Brain microvascular endothelial cell (primary cell): ENCODE measurements at regions not wholly inside any gene's neighbourhood (a gene's known extent, or its start where the extent isn't known, plus 50 kb on each side); places are given as distances from the start of the nearest gene placed in this dataset.

ENCODE experiments used
- DNase-seq: peaks from one replicate; pipeline ENCODE4 v3.0.0-alpha.2; 2020
- H3K27ac ChIP-seq: fragments of 250-450 bp; sonication (Bioruptor Pico); 2 replicates; pipeline ENCODE4 v1.5.1; 2020; ENCODE audit warnings: mild to moderate bottlenecking, moderate library complexity
- H3K27me3 ChIP-seq: fragments of 250-450 bp; sonication (Bioruptor Pico); replicated peaks from 2 replicates; pipeline ENCODE4 v1.5.1; 2020; ENCODE audit warnings: mild to moderate bottlenecking
- H3K36me3 ChIP-seq: fragments of 250-450 bp; sonication (Bioruptor Pico); replicated peaks from 2 replicates; pipeline ENCODE4 v1.5.1; 2020; ENCODE audit warnings: mild to moderate bottlenecking
- H3K4me3 ChIP-seq: 2 replicates; pipeline ENCODE4 v1.5.1; 2011; ENCODE audit warnings: low read depth, mild to moderate bottlenecking, control low read depth, low read length, moderate library complexity
- in situ Hi-C: cut with HindIII; loops from 2 replicates; pipeline ENCODE4 v1.10.0; 2017; ENCODE audit warnings: low sequenced_read_pairs, low pct_ligation_motif_present
- TF ChIP-seq, protein P1 (sequence below): IDR thresholded peaks from 2 replicates; pipeline ENCODE4 v1.5.1; 2011; ENCODE audit warnings: low read depth, mild to moderate bottlenecking, moderate library complexity, low read length, control low read depth, inconsistent platforms; ENCODE audit errors: missing control alignments

DNA sequence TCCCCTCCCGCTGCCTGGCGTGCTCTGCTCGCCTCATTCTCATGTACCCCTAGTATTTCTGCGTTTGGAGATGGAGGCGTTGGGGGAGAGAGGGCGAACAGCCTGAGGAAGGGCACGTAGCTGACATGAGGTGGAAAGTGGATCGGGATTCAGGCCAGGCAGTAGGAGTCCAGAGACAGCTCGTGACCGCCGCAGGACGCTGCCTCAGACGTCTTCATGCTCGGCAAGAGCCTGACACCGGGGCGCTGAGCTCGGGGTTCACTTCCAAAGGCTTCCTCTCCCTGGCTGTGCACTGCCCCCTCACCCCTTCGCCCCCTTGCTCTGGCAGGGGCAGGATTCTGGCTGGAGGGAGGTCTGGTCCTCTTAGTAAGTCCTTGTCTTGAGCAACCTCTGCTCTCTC lies 374.4 kb upstream of the MKI67 start:
- Histone ChIP-seq H3K27ac (no peak overlapping the region), H3K27me3 (no peaks in the 10 kb centered on the region), H3K4me3 (no peak overlapping the region), H3K36me3 (no peaks in the 10 kb centered on the region)
- TF ChIP-seq, protein P1, sequence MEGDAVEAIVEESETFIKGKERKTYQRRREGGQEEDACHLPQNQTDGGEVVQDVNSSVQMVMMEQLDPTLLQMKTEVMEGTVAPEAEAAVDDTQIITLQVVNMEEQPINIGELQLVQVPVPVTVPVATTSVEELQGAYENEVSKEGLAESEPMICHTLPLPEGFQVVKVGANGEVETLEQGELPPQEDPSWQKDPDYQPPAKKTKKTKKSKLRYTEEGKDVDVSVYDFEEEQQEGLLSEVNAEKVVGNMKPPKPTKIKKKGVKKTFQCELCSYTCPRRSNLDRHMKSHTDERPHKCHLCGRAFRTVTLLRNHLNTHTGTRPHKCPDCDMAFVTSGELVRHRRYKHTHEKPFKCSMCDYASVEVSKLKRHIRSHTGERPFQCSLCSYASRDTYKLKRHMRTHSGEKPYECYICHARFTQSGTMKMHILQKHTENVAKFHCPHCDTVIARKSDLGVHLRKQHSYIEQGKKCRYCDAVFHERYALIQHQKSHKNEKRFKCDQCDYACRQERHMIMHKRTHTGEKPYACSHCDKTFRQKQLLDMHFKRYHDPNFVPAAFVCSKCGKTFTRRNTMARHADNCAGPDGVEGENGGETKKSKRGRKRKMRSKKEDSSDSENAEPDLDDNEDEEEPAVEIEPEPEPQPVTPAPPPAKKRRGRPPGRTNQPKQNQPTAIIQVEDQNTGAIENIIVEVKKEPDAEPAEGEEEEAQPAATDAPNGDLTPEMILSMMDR, result no peak
- in situ Hi-C loops, result no loop called here
- no peak for DNase-seq

DNA sequence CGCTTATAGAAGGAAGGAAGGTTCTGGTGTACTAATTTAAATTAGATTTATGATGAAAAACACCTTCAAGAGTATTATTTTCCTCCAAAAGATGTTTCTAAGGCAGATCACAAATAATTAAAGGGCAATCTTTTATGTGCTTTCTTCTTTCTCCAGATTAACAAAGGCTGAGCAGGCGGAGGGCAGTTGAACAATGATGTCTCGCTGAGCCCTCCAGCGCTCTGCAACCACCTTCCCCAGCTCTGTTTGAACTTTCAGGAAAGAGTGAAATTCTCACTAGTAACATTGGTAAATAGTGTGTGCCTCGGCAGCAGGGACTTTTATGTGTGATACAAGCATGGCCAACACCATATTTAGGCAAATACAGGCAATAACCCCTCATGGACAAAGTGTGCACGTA lies 379.1 kb upstream of the MKI67 start:
- Histone ChIP-seq H3K27ac (no peak overlapping the region), H3K27me3 (no peaks in the 10 kb centered on the region), H3K36me3 (no peaks in the 10 kb centered on the region), H3K4me3 (no peak overlapping the region)
- in situ Hi-C loops, result no loop called here
- TF ChIP-seq, protein P1, result no peak
- DNase-seq, result no peak

DNA sequence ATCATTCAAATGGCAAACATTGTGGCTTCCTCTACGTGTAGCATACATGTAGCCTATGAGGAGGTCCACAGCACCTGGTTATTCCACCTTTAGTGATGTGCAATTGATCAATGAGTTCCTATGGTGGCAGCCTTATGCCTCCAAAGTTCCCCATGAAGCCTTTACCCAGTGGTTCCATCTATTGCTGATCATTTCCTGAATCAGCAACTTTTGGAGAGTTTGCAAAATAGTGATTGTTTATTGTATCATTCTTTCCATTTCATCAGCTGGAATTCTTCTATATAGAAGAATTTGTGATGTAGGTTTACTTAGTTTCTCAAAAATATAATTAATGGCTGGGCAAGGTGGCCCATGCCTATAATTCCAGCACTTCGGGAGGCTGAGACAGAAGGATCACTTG lies 380.2 kb upstream of the MKI67 start:
- in situ Hi-C loops, result no loop called here
- TF ChIP-seq, protein P1, result no peak
- Histone ChIP-seq H3K27me3 (no peaks in the 10 kb centered on the region), H3K4me3 (no peak overlapping the region), H3K36me3 (no peaks in the 10 kb centered on the region), H3K27ac (no peak overlapping the region)
- DNase-seq, result no peak

DNA sequence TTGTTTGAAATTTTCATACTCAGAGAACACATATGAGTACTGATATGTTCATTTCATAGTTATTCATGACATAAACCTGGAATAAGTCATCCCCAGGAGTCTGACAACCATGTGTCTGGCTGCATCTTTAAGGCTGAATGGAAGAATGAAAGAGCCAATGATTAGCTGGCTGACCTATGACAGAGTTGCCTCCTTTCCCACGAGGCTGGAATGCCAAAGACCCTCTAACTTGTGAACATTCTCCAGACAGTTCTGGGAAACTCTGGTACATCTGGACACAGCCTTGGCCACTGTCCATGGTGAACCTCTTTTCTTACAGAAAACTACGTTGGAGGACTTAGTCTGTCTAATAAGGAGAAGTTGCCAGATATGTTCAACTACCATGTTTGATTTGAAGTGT lies 380.8 kb upstream of the MKI67 start:
- TF ChIP-seq, protein P1, result no peak
- no peak overlapping the region for H3K27ac ChIP-seq
- H3K4me3 ChIP-seq, result no peak overlapping the region
- no peaks in the 10 kb centered on the region for H3K36me3 ChIP-seq
- H3K27me3 ChIP-seq, result no peaks in the 10 kb centered on the region
- DNase-seq, result no peak
- in situ Hi-C loops, result no loop called here

DNA sequence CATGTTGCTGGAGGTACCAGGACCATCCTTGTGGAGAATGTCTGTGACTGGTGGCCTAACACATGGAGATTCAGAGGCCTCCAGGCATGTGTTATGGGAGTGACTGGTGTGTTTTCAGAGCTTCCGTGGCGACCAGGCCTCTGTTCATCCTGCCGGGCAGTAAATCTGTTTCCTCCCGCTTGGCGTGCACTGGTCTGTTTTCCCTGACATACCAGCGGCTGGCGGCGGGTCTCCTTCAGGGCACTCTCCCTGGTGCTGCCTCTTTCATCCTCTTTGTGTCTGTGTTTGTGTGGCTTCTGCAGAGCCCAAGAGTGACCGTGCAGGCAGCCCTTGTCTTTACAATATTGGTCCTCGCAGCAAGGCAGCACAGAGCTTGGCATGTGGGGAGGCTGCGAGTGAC lies 385.1 kb upstream of the MKI67 start:
- Histone ChIP-seq H3K27me3 (no peaks in the 10 kb centered on the region), H3K27ac (no peak overlapping the region), H3K4me3 (no peak overlapping the region), H3K36me3 (no peaks in the 10 kb centered on the region)
- in situ Hi-C loops, result no loop called here
- TF ChIP-seq, protein P1, result no peak
- DNase-seq, result no peak

DNA sequence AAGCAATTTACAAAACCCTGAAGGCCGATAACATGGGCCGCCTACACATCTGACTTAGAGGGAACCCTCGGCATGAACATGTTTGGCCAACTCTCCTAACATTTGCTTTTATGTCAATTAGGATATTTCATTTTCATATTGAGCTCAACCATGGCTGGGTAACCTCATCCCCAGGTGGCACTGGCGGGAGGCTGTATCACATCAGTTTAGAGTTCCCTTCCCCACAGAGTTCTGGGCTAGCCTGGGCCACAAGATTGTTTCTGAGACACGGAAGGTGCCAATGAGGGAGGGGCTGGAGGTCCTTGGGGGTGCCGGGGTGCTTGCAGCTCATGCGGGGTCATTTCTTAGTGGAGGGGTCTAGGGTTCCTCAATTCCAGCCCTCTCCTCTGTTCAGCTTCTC lies 386.5 kb upstream of the MKI67 start:
- no peak for DNase-seq
- H3K27me3 ChIP-seq, result no peaks in the 10 kb centered on the region
- H3K36me3 ChIP-seq, result no peaks in the 10 kb centered on the region
- TF ChIP-seq, protein P1, result no peak
- in situ Hi-C loops, result no loop called here
- H3K27ac ChIP-seq, result no peak overlapping the region
- no peak overlapping the region for H3K4me3 ChIP-seq
